H9 (cell line): ENCODE measurements at regions not wholly inside any gene's neighbourhood (a gene's known extent, or its start where the extent isn't known, plus 50 kb on each side); places are given as distances from the start of the nearest gene placed in this dataset.

Experiments
- DNase-seq: peaks from one replicate; pipeline ENCODE4 v3.0.0-alpha.2; 2017
- H2AFZ ChIP-seq: one replicate; pipeline ENCODE4 v1.6.1; 2013; ENCODE audit warnings: mild to moderate bottlenecking, low read length, control low read depth, moderate library complexity
- H2AK5ac ChIP-seq: 2 replicates; pipeline ENCODE4 v1.6.1; 2013; ENCODE audit warnings: low read length, control low read depth, mixed read lengths; ENCODE audit not compliant: insufficient read length
- H2BK120ac ChIP-seq: one replicate; pipeline ENCODE4 v1.6.1; 2013; ENCODE audit warnings: low read depth, mild to moderate bottlenecking, low read length, control low read depth, inconsistent platforms; ENCODE audit not compliant: poor library complexity, severe bottlenecking
- H2BK12ac ChIP-seq: 2 replicates; pipeline ENCODE4 v1.6.1; 2013; ENCODE audit warnings: low read length, control low read depth, mixed read lengths, low read depth; ENCODE audit not compliant: insufficient read length
- H2BK15ac ChIP-seq: 2 replicates; pipeline ENCODE4 v1.6.1; 2013; ENCODE audit warnings: low read depth, low read length, control low read depth
- H2BK20ac ChIP-seq: one replicate; pipeline ENCODE4 v1.6.1; 2013; ENCODE audit warnings: low read depth, mild to moderate bottlenecking, low read length, control low read depth, inconsistent platforms; ENCODE audit not compliant: poor library complexity, severe bottlenecking
- H2BK5ac ChIP-seq: 2 replicates; pipeline ENCODE4 v1.6.1; 2013; ENCODE audit warnings: low read length, control low read depth, mixed read lengths; ENCODE audit not compliant: insufficient read length
- H3K14ac ChIP-seq: 2 replicates; pipeline ENCODE4 v1.6.1; 2013; ENCODE audit warnings: low read length, control low read depth; ENCODE audit not compliant: insufficient read depth
- H3K18ac ChIP-seq: 2 replicates; pipeline ENCODE4 v1.6.1; 2013; ENCODE audit warnings: low read depth, mild to moderate bottlenecking, mixed read lengths, low read length, control low read depth; ENCODE audit not compliant: insufficient read length
- H3K23ac ChIP-seq: 2 replicates; pipeline ENCODE4 v1.6.1; 2013; ENCODE audit warnings: low read length, control low read depth, mixed read lengths, low read depth; ENCODE audit not compliant: insufficient read length
- H3K23me2 ChIP-seq: 2 replicates; pipeline ENCODE4 v1.6.1; 2013; ENCODE audit warnings: low read depth, mild to moderate bottlenecking, mixed read lengths, low read length, control low read depth; ENCODE audit not compliant: insufficient read length, poor library complexity, severe bottlenecking
- H3K27ac ChIP-seq: 2 replicates; pipeline ENCODE4 v1.5.1; 2013; ENCODE audit warnings: low read length, control low read depth, mixed read lengths, low read depth; ENCODE audit not compliant: insufficient read length
- H3K27me3 ChIP-seq: 2 replicates; pipeline ENCODE4 v1.6.1; 2013; ENCODE audit warnings: low read length, control low read depth, inconsistent platforms; ENCODE audit not compliant: insufficient read depth
- H3K4ac ChIP-seq: 2 replicates; pipeline ENCODE4 v1.6.1; 2013; ENCODE audit warnings: low read depth, mild to moderate bottlenecking, control low read depth, inconsistent platforms, low read length, moderate library complexity
- H3K4me1 ChIP-seq: 2 replicates; pipeline ENCODE4 v1.6.1; 2013; ENCODE audit warnings: low read length, control low read depth, inconsistent platforms; ENCODE audit not compliant: insufficient read depth
- H3K4me2 ChIP-seq: 2 replicates; pipeline ENCODE4 v1.6.1; 2013; ENCODE audit warnings: low read length, control low read depth, mixed read lengths; ENCODE audit not compliant: insufficient read length, insufficient read depth
- H3K56ac ChIP-seq: 2 replicates; pipeline ENCODE4 v1.6.1; 2013; ENCODE audit warnings: low read depth, mild to moderate bottlenecking, mixed read lengths, low read length, control low read depth; ENCODE audit not compliant: insufficient read length
- H3K79me1 ChIP-seq: 2 replicates; pipeline ENCODE4 v1.6.1; 2013; ENCODE audit warnings: low read depth, mild to moderate bottlenecking, moderate library complexity, low read length, control low read depth, inconsistent platforms; ENCODE audit not compliant: insufficient read depth, poor library complexity, severe bottlenecking
- H3K79me2 ChIP-seq: 2 replicates; pipeline ENCODE4 v1.6.1; 2013; ENCODE audit warnings: low read length, control low read depth, inconsistent platforms; ENCODE audit not compliant: insufficient read depth
- H3K9ac ChIP-seq: 2 replicates; pipeline ENCODE4 v1.6.1; 2013; ENCODE audit warnings: low read length, control low read depth, mixed read lengths; ENCODE audit not compliant: insufficient read length; ENCODE audit errors: extremely low read depth
- H3K9me3 ChIP-seq: one replicate; pipeline ENCODE4 v1.6.1; 2013; ENCODE audit warnings: low read depth, low read length, inconsistent platforms; ENCODE audit not compliant: control insufficient read depth
- H3T11ph ChIP-seq: one replicate; pipeline ENCODE4 v1.6.1; 2013; ENCODE audit warnings: mild to moderate bottlenecking, low read length, control low read depth, inconsistent platforms
- H4K20me1 ChIP-seq: one replicate; pipeline ENCODE4 v1.6.1; 2013; ENCODE audit not compliant: control insufficient read depth, insufficient read length, insufficient read depth
- H4K5ac ChIP-seq: 2 replicates; pipeline ENCODE4 v1.6.1; 2013; ENCODE audit warnings: low read depth, mild to moderate bottlenecking, mixed read lengths, low read length, control low read depth; ENCODE audit not compliant: insufficient read length
- H4K8ac ChIP-seq: replicated peaks from 2 replicates; pipeline ENCODE4 v1.6.1; 2013; ENCODE audit warnings: low read length, control low read depth, mixed read lengths, low read depth; ENCODE audit not compliant: insufficient read length
- H4K91ac ChIP-seq: 2 replicates; pipeline ENCODE4 v1.6.1; 2013; ENCODE audit warnings: low read depth, mild to moderate bottlenecking, moderate library complexity, mixed read lengths, low read length, control low read depth; ENCODE audit not compliant: insufficient read length
- H3K27ac Mint-ChIP-seq, 3 experiments: 2 replicates in 2 of 3; 3 replicates in 1 of 3; pipeline ENCODE4 v1.8.0; 2020 to 2021; ENCODE audit warnings: mixed read lengths in 3 of 3, mild to moderate bottlenecking in 1 of 3, moderate library complexity in 1 of 3
- H3K27me3 Mint-ChIP-seq: 2 replicates; pipeline ENCODE4 v1.8.0; 2021; ENCODE audit warnings: low read depth, mild to moderate bottlenecking, moderate library complexity, mixed read lengths
- H3K36me3 Mint-ChIP-seq, 3 experiments: 2 replicates in 2 of 3; 3 replicates in 1 of 3; pipeline ENCODE4 v1.8.0; 2020 to 2021; ENCODE audit warnings: low read depth in 3 of 3, mixed read lengths in 3 of 3; ENCODE audit not compliant: insufficient read depth in 1 of 3
- H3K4me1 Mint-ChIP-seq, 2 experiments: 2 replicates each; pipeline ENCODE4 v1.8.0; 2020; ENCODE audit warnings: mixed read lengths in 2 of 2
- H3K4me3 Mint-ChIP-seq, 2 experiments: 2 replicates in 1 of 2; 3 replicates in 1 of 2; pipeline ENCODE4 v1.8.0; 2020 to 2021; ENCODE audit warnings: mild to moderate bottlenecking in 2 of 2, mixed read lengths in 2 of 2, moderate library complexity in 1 of 2
- H3K9me3 Mint-ChIP-seq, 2 experiments: 2 replicates in 1 of 2; 3 replicates in 1 of 2; pipeline ENCODE4 v1.8.0; 2020; ENCODE audit warnings: mild to moderate bottlenecking in 2 of 2, mixed read lengths in 2 of 2, moderate library complexity in 1 of 2
- WGBS: extraction: QIAGEN DNeasy Blood & Tissue Kit; methylation state at CpG from one replicate; pipeline ENCODE4 v1.1.7; 2013; ENCODE audit warnings: missing lambda C conversion rate, low lambda C conversion rate, mixed read lengths; ENCODE audit not compliant: insufficient read length; ENCODE audit errors: extremely low coverage; 5-methylcytosine and 5-hydroxymethylcytosine counted together
- TF ChIP-seq, protein P1 (sequence below): fragments of 200-600 bp; sonication (generic); conservative IDR thresholded peaks from 3 replicates; pipeline ENCODE4 v1.8.0; 2021; ENCODE audit warnings: antibody characterized with exemption, mild to moderate bottlenecking

DNA sequence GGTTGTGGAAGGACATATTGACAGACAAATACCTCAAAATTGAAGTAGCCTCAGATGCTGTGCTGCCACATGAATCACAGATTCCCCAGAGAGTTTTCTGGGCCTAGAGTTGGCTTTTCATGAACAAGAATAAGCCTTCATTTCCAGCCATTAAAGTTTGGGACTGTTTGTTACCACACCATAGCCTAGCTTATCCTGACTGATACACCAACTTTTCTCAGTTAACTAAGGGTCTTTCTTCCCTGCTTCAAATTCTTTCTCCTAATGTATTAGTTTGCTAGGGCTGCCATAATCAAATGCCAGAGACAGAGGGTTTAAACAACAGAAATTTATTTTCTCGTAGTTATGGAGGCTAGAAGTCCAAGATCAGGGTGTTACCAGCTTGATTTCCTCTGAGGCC lies 237.4 kb upstream of the ZFP64 start:
- H3K79me1 ChIP-seq, result no peaks in the 10 kb centered on the region
- peaks cover 0 to 8% (median 0%) of the 10 kb centered on the region in 3 experiments; a peak in 1 of 7 replicates for H3K36me3 Mint-ChIP-seq
- H3K27ac ChIP-seq, result no peak overlapping the region
- H3K56ac ChIP-seq, result no peak overlapping the region
- no peak overlapping the region for H2BK5ac ChIP-seq
- no peaks in the 10 kb centered on the region for H3K23me2 ChIP-seq
- no peak overlapping the region for H2BK120ac ChIP-seq
- peaks cover 0 to 6% of the 10 kb centered on the region in 2 experiments; a peak in 1 of 4 replicates for H3K4me1 Mint-ChIP-seq
- H3K14ac ChIP-seq, result no peak overlapping the region
- DNase-seq, result no peak
- H4K91ac ChIP-seq, result no peak overlapping the region
- TF ChIP-seq, protein P1, sequence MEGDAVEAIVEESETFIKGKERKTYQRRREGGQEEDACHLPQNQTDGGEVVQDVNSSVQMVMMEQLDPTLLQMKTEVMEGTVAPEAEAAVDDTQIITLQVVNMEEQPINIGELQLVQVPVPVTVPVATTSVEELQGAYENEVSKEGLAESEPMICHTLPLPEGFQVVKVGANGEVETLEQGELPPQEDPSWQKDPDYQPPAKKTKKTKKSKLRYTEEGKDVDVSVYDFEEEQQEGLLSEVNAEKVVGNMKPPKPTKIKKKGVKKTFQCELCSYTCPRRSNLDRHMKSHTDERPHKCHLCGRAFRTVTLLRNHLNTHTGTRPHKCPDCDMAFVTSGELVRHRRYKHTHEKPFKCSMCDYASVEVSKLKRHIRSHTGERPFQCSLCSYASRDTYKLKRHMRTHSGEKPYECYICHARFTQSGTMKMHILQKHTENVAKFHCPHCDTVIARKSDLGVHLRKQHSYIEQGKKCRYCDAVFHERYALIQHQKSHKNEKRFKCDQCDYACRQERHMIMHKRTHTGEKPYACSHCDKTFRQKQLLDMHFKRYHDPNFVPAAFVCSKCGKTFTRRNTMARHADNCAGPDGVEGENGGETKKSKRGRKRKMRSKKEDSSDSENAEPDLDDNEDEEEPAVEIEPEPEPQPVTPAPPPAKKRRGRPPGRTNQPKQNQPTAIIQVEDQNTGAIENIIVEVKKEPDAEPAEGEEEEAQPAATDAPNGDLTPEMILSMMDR, result no peak
- H4K5ac ChIP-seq, result no peak overlapping the region
- no peak overlapping the region for H2AK5ac ChIP-seq
- no peak overlapping the region for H3K23ac ChIP-seq
- no peak overlapping the region for H2BK20ac ChIP-seq
- H3K4ac ChIP-seq, result no peak overlapping the region
- no peak overlapping the region for H2BK12ac ChIP-seq
- no peaks in the 10 kb centered on the region for H3K27me3 Mint-ChIP-seq
- no peak overlapping the region for H3K4me2 ChIP-seq
- peaks cover 5 to 7% of the 10 kb centered on the region in 2 experiments; a peak in 4 of 5 replicates for H3K9me3 Mint-ChIP-seq
- H3K27ac Mint-ChIP-seq, result no peak overlapping the region
- no peak overlapping the region for H3K4me3 Mint-ChIP-seq
- H4K20me1 ChIP-seq, result no peaks in the 10 kb centered on the region
- no peaks in the 10 kb centered on the region for H3K79me2 ChIP-seq
- H3K4me1 ChIP-seq, result no peaks in the 10 kb centered on the region
- WGBS, result no CpG with 5 or more reads among the region's 1 CpG
- no peaks in the 10 kb centered on the region for H3K27me3 ChIP-seq
- no peaks in the 10 kb centered on the region for H3K9me3 ChIP-seq
- H3T11ph ChIP-seq, result no peak overlapping the region
- no peak overlapping the region for H2BK15ac ChIP-seq
- no peak overlapping the region for H3K9ac ChIP-seq
- no peak overlapping the region for H4K8ac ChIP-seq
- H2AFZ ChIP-seq, result no peak overlapping the region
- no peak overlapping the region for H3K18ac ChIP-seq
